Effector memory CD4-positive, alpha-beta T cell (primary cell): ENCODE measurements at regions not wholly inside any gene's neighbourhood (a gene's known extent, or its start where the extent isn't known, plus 50 kb on each side); places are given as distances from the start of the nearest gene placed in this dataset.

ENCODE experiments used
- DNase-seq, 3 donors: peaks; one replicate each; pipeline ENCODE4 v3.0.0-alpha.2; 2020
- H3K27ac ChIP-seq: 2 replicates; pipeline ENCODE4 v1.7.0; 2013; ENCODE audit warnings: mild to moderate bottlenecking, low read length, moderate library complexity; ENCODE audit not compliant: insufficient read depth, poor library complexity, severe bottlenecking
- H3K27me3 ChIP-seq: replicated peaks from 2 replicates; pipeline ENCODE4 v1.7.0; 2013; ENCODE audit warnings: mild to moderate bottlenecking, low read length; ENCODE audit not compliant: insufficient read depth, control insufficient read depth, poor library complexity, severe bottlenecking
- H3K36me3 ChIP-seq: 2 replicates; pipeline ENCODE4 v1.7.0; 2013; ENCODE audit warnings: mild to moderate bottlenecking, low read length, moderate library complexity; ENCODE audit not compliant: control insufficient read depth, insufficient read depth
- H3K4me1 ChIP-seq: 2 replicates; pipeline ENCODE4 v1.7.0; 2013; ENCODE audit warnings: low read length, mild to moderate bottlenecking; ENCODE audit not compliant: control insufficient read depth, insufficient read depth, poor library complexity, severe bottlenecking
- H3K4me3 ChIP-seq: 2 replicates; pipeline ENCODE4 v1.7.0; 2013; ENCODE audit warnings: low read length, low read depth, mild to moderate bottlenecking; ENCODE audit not compliant: insufficient read depth, poor library complexity, severe bottlenecking
- H3K9me3 ChIP-seq: 2 replicates; pipeline ENCODE4 v1.7.0; 2013; ENCODE audit warnings: mild to moderate bottlenecking, low read length, moderate library complexity; ENCODE audit not compliant: control insufficient read depth

DNA sequence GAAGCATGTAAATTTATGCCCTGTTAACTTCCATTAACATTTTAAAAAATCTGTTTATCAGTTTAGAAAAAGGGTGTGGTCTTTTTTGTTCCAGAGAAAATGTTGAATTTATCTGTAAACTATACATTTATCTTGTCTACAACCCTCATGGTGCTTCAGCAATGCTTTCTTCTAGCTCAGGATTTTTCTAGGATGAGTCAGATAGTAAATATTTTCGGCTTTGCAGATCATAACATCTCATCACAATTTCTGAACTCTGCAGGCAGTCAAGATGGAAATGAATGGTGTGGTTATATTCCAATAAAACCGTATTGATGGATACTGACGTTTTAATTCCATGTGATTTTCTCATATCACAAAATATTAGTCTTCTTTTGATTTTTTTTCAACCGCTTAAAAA lies 70.5 kb upstream of the FOXB1 start:
- H3K9me3 ChIP-seq, result no peaks in the 10 kb centered on the region
- no peak overlapping the region for H3K27ac ChIP-seq
- H3K36me3 ChIP-seq, result no peaks in the 10 kb centered on the region
- DNase-seq, result no peak
- H3K4me3 ChIP-seq, result no peak overlapping the region
- no peaks in the 10 kb centered on the region for H3K4me1 ChIP-seq
- H3K27me3 ChIP-seq, result no peaks in the 10 kb centered on the region

DNA sequence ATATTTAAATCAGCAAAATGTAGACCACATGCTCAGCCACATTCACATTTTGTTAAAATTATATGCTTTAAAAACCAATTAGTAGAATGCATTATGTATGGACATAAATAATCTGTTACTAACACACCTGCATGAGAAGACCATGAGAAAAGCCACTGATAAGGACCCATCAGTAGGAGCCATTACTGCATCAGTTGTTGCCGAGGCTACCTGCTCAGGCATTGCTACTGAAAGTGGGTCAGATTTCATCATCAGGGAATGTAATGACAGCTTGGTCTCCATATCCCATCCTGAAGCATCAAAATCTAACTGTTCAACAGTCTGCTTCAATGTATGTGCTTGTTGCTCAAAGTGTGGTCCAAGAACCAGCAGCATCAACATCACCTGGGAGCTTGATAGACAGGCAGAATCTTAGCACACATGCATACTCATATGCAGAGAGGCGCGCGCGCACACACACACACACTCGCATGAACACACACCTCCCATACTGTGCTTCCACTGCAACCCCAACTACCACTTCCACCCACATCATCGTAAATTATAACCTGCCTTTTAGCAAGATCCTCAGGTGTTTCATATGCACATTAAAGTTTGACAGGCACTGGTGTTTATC lies 72.4 kb upstream of the FOXB1 start:
- DNase-seq, result no peak
- Histone ChIP-seq H3K4me3 (no peak overlapping the region), H3K27me3 (no peaks in the 10 kb centered on the region), H3K4me1 (no peaks in the 10 kb centered on the region), H3K36me3 (no peaks in the 10 kb centered on the region), H3K9me3 (no peaks in the 10 kb centered on the region), H3K27ac (no peak overlapping the region)

DNA sequence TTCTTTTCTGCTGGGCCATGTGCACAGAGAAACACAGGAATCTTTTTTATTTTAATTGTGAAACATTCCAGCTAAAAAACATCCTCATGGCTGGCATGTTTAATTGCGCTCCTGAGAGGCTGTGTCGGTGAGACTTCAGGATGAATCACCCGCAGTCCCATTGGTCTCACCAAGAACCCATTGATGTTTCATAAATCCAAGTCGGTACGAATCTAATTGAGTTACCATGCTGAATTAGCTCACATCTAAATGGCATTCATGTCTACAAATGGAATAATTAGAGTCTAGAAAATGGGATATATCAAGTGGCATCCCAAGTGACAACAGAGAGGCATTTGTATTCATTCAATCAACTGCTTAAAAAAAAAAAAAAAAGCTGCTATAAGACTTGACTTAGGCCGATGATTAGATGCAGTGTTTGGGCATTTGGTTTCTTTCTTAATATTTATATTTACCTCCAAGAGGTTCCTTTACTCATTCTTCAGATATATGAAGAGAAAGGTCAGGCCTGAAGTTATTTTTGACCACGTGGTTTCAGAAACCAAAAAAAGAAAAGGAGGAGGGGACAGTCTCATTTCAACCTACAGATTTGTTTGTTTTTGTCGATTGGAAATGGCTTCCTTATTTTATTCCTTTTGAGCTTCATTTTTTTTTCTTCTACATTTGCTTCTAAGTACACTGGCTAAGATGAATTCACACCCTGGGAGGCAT lies 79.1 kb upstream of the FOXB1 start:
- Histone ChIP-seq H3K4me3 (no peak overlapping the region), H3K27me3 (no peaks in the 10 kb centered on the region), H3K36me3 (no peaks in the 10 kb centered on the region), H3K9me3 (no peaks in the 10 kb centered on the region), H3K27ac (no peak overlapping the region), H3K4me1 (no peaks in the 10 kb centered on the region)
- no peak for DNase-seq

DNA sequence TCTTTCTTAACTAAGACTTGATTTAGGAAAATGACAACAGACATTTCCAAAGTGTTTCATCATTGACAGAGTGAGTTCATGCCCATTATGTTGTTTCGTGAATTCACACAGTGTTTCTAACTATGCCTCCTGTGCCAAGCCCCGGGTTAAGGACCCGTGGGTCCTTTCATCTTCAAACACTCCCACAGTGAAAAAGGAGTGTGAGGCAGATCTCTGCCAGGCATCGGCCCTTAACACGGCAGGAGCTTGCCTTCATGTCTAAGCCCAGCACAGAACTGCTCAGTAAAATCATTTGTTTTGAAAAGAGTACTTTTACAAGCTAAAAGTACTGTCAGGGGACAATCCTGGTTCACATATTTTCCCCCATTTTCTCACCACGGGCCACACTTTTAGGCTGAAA lies 80.0 kb upstream of the FOXB1 start:
- H3K36me3 ChIP-seq, result no peaks in the 10 kb centered on the region
- no peak overlapping the region for H3K4me3 ChIP-seq
- peaks cover 5% of the 10 kb centered on the region for H3K4me1 ChIP-seq
- H3K9me3 ChIP-seq, result no peaks in the 10 kb centered on the region
- no peak overlapping the region for H3K27ac ChIP-seq
- DNase-seq, result no peak
- no peaks in the 10 kb centered on the region for H3K27me3 ChIP-seq

DNA sequence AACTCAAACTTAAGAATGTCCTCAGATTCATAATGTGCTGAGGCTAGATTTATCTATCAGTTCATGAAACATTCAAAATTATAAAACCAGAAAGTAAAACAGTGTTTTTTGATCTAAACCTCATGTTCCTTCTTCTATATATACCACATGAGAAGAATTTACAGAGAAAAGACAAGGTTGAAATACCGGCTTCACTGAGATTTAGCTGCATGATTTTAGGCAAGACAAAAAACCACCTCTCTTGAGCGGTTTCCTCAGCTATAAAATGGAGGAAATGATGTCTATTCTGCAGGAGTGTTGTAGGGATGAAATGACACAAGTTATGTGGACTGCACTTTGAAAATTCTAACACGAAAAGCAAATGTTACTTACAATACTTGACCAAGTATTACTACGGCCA lies 80.6 kb upstream of the FOXB1 start:
- H3K36me3 ChIP-seq, result no peaks in the 10 kb centered on the region
- no peaks in the 10 kb centered on the region for H3K27me3 ChIP-seq
- no peak overlapping the region for H3K27ac ChIP-seq
- H3K4me1 ChIP-seq, result peaks cover 5% of the 10 kb centered on the region
- no peak overlapping the region for H3K4me3 ChIP-seq
- DNase-seq, result no peak
- H3K9me3 ChIP-seq, result no peaks in the 10 kb centered on the region

DNA sequence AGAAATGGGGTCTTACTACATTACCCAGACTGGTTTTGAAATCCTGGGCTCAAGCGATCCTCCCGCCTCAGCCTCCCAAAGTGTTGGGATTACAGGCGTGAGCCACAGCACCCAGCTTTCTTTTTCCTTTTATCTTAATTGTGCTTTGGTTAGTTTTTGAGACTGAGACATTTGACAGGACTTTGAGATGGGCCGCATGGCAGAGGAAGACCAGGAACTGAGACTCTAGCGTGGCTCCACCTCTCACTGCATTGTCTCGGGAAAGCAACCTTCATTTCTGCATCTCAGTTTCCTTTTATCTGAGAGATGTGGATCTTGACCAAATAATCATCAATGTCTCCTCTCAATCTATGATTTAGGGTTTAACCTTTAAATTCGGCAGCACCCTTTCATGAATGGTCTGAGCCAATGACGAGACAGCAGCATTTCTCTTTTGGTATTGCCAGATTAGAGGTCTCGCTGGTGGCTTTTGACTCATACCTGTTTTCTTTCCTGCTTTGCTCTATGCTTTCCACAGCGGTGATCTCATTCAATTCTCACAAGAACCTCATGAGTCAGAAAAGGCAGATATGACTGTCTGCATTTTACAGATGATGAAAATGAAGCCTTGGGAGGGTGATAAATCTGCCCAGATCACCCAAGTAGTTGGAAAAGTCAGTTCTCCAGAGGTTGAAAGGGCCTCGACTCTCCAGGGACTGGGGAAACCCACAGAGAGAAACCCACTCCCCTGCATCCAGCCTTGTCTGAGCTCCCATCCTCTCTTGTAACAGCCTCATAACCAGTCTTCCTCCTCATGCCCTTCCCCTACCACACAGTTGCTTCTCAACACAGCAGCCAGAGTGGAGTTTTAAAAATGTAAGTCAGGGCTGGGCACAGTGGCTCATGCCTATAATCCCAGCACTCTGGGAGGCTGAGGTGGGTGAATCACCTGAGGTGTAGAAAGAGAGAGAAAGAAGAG lies 84.8 kb upstream of the FOXB1 start:
- DNase-seq, result no peak
- H3K4me1 ChIP-seq, result peaks cover 5% of the 10 kb centered on the region
- H3K27me3 ChIP-seq, result peaks cover 3% of the 10 kb centered on the region
- no peaks in the 10 kb centered on the region for H3K9me3 ChIP-seq
- H3K4me3 ChIP-seq, result no peak overlapping the region
- no peaks in the 10 kb centered on the region for H3K36me3 ChIP-seq
- H3K27ac ChIP-seq, result no peak overlapping the region

DNA sequence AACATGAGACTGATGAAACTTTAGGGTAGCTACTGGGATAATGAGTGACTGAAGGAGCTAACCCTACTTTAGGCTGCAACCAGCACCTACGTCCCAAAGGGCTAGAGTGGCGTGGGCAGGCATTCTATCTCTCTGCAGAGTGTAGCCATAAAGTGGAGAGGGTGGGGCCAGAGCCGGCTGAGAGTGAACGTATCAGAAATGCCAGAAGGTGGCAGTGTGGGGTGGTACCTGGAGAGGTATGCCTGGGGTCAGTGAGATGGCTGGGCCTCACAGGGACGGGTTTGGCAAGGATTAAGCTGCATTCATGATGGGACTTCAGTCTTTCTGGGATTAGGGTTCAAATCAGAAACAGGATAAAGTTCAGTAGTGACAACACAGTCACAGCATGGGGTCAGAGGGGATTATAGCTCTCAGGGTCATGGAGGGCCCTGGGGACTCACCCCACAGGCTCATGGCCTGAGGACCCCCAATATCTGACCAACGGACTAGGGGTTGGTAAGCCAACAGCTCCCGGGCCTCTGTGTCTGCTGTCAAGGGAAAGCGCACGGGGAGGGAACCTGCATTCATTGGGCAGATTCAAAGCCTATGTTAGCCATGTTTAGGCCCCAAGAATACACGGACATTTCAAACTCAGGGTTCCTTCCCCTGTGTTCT lies 86.5 kb upstream of the FOXB1 start:
- Histone ChIP-seq H3K27ac (no peak overlapping the region), H3K4me3 (no peak overlapping the region), H3K27me3 (peaks cover 3% of the 10 kb centered on the region), H3K36me3 (no peaks in the 10 kb centered on the region), H3K9me3 (no peaks in the 10 kb centered on the region), H3K4me1 (peaks cover 5% of the 10 kb centered on the region)
- peak; percentile 13 to 39 (median 24) for DNase-seq

DNA sequence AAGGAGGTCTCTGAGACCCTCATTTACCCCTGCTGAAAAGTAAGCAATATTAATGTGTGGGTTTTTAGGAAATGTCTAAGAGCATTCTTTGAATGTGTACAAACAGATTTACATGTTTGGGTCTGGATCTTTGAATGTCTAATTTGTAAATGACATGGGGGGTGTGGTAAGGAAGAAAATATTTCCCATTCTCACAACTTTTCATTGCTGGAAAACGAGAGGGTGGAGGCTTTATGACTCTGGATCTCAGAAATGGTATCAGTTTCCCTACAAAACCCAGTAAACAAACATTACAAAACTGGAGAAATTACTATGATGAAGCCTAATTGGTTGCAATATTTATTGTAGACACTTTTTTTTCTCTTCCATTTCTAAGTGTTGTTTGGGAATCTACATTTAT lies 98.1 kb upstream of the FOXB1 start:
- H3K9me3 ChIP-seq, result no peaks in the 10 kb centered on the region
- no peak overlapping the region for H3K4me3 ChIP-seq
- H3K4me1 ChIP-seq, result no peaks in the 10 kb centered on the region
- H3K36me3 ChIP-seq, result no peaks in the 10 kb centered on the region
- no peaks in the 10 kb centered on the region for H3K27me3 ChIP-seq
- DNase-seq, result no peak
- no peak overlapping the region for H3K27ac ChIP-seq

DNA sequence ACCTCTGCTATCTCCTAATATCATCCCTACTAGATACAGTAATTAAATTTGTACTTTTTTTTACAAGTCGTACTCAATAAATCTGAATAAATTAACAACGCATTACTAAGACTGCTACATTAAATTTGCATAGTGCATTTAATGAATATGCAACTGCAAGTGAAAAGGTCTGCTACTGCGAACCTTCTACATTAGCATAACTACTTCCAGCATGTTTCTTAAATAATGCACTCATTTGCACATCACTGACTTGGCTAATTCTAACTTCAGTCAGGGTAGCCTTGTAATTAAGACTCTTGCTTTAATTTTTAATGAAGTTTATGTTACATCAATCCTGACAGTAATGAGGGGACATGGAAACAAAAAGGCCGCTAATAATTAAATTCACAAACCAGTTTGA lies 98.9 kb upstream of the FOXB1 start:
- no peaks in the 10 kb centered on the region for H3K27me3 ChIP-seq
- no peak overlapping the region for H3K4me3 ChIP-seq
- DNase-seq, result no peak
- no peaks in the 10 kb centered on the region for H3K4me1 ChIP-seq
- H3K27ac ChIP-seq, result no peak overlapping the region
- no peaks in the 10 kb centered on the region for H3K36me3 ChIP-seq
- H3K9me3 ChIP-seq, result no peaks in the 10 kb centered on the region
